ENCODE measurements at regions not wholly inside any gene's neighbourhood (a gene's known extent, or its start where the extent isn't known, plus 50 kb on each side); places are given as distances from the start of the nearest gene placed in this dataset.

DNA sequence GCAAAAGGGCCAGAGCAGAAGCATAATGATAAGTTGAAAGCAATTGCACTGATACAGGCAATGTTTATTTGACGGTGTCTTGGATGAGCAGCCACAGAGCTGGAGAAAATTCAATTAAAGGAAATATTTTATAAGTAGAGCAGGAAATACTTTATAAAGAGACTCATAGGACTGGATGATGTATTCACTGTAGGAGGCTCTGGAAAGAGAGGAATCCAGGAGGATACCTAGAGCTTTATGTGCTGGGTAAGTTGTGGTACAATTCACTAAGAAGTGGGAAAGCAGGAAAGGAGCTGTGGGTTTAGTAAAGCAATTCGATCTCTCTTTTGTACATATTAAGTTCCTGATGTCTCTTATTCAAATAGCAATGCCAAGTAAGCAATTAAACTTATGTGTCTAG lies 86.3 kb downstream of the C6orf118 start:
- Histone ChIP-seq H3K9ac (ENCODE audit: insufficient read depth in 1 of 2, low read depth in 2 of 2, low read length in 2 of 2) (no peak overlapping the region), H3K27me3 (ENCODE audit: control insufficient read depth in 2 of 2, insufficient read depth in 2 of 2, low read length in 2 of 2) (no peaks in the 10 kb centered on the region), H3K4me2 (ENCODE audit: insufficient read depth, low read length) (no peak overlapping the region), H2AFZ (ENCODE audit: low read depth, low read length) (no peak overlapping the region), H3K9me3 (replicated peaks; ENCODE audit: control insufficient read depth, insufficient read depth, low read depth, low read length) (peaks cover 2% of the 10 kb centered on the region), H3K36me3 (ENCODE audit: control insufficient read depth, insufficient read depth, low read length) (no peaks in the 10 kb centered on the region), H3K4me3 (no peak overlapping the region), H4K20me1 (replicated peaks; ENCODE audit: control insufficient read depth, insufficient read depth, low read length) (no peaks in the 10 kb centered on the region), H3K9me1 (ENCODE audit: control insufficient read depth, insufficient read depth, low read length) (no peaks in the 10 kb centered on the region), H3K79me2 (ENCODE audit: control insufficient read depth, insufficient read depth, low read length) (no peaks in the 10 kb centered on the region), H3K27ac (ENCODE audit: extremely low read depth, low read depth, low read length) (no peak overlapping the region), H3K4me1 (replicated peaks in 1 of 2; ENCODE audit: control insufficient read depth in 2 of 2, insufficient read depth in 2 of 2, low read length in 2 of 2) (no peaks in the 10 kb centered on the region)
- ChIA-PET CTCF (ENCODE audit: low intra/inter-chr PET ratio) (no interaction called here), POLR2A (no interaction called here)
- ATAC-seq (no peak), FAIRE-seq (no peak), DNase-seq (ENCODE audit: extremely low read depth in 1 of 4, low spot score in 3 of 4) (no peak)
- in situ Hi-C loops (cut with MboI) (no loop called here), intact Hi-C loops (cut with micrococcal nuclease) (no loop called here)
- TF ChIP-seq SMARCB1 (IDR thresholded peaks at IDR 0.05; ENCODE audit: insufficient read length, low read depth): no peak
- no TSS peak for BruUV-seq (replicated peaks)
- WGBS (ENCODE audit: insufficient coverage, low coverage, missing lambda C conversion rate): 0% methylated on average over 2 of the region's 2 CpGs

DNA sequence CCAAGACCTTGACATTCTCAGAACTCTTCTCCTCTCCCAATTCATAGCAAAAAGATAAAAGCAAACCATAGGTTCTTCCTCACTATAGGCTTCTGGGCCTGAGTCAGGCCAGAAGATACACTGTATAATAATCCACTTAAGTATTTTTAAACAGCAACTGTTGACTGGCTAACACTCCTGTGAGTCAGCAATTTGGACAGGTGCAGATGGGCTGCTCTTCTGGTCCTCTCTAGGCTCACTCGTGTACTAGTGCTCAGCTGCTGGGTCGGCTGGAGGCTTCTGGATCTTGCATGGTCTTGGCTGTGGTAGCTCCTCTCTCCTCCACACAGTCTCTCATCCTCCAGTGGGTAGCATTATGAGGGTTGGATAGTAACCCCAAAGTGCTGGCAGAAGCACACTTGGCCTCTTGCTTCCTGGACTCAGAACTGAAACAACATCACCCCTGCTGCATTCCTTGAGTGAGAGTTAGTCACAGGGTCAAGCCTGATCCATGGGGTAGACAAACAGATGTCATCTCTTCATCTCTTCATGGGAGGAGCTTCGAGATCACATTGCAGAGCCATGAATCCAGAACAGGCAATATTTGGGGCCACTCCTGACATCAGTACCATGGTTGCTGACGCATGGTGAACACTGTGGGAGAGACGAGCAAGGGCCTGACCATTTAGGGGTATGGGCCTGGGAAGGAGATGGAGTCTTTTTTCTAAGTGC lies 86.9 kb downstream of the C6orf118 start:
- H3K9me3 ChIP-seq (replicated peaks; ENCODE audit: control insufficient read depth, insufficient read depth, low read depth, low read length): peaks cover 2% of the 10 kb centered on the region
- no peaks in the 10 kb centered on the region for H3K79me2 ChIP-seq (ENCODE audit: control insufficient read depth, insufficient read depth, low read length)
- no peaks in the 10 kb centered on the region for H3K4me1 ChIP-seq (replicated peaks in 1 of 2; ENCODE audit: control insufficient read depth in 2 of 2, insufficient read depth in 2 of 2, low read length in 2 of 2)
- FAIRE-seq (no peak), DNase-seq (ENCODE audit: extremely low read depth in 1 of 4, low spot score in 3 of 4) (no peak), ATAC-seq (no peak)
- no peaks in the 10 kb centered on the region for H3K36me3 ChIP-seq (ENCODE audit: control insufficient read depth, insufficient read depth, low read length)
- no peak overlapping the region for H2AFZ ChIP-seq (ENCODE audit: low read depth, low read length)
- no peak overlapping the region for H3K9ac ChIP-seq (ENCODE audit: insufficient read depth in 1 of 2, low read depth in 2 of 2, low read length in 2 of 2)
- no peaks in the 10 kb centered on the region for H3K27me3 ChIP-seq (ENCODE audit: control insufficient read depth in 2 of 2, insufficient read depth in 2 of 2, low read length in 2 of 2)
- H3K27ac ChIP-seq (ENCODE audit: extremely low read depth, low read depth, low read length): no peak overlapping the region
- H3K4me2 ChIP-seq (ENCODE audit: insufficient read depth, low read length): no peak overlapping the region
- WGBS (ENCODE audit: insufficient coverage, low coverage, missing lambda C conversion rate): 2% methylated on average over 5 of the region's 5 CpGs
- intact Hi-C loops (cut with micrococcal nuclease) (no loop called here), in situ Hi-C loops (cut with MboI) (no loop called here)
- H3K9me1 ChIP-seq (ENCODE audit: control insufficient read depth, insufficient read depth, low read length): no peaks in the 10 kb centered on the region
- ChIA-PET CTCF (ENCODE audit: low intra/inter-chr PET ratio) (no interaction called here), POLR2A (no interaction called here)
- no TSS peak for BruUV-seq (replicated peaks)
- no peak overlapping the region for H3K4me3 ChIP-seq
- H4K20me1 ChIP-seq (replicated peaks; ENCODE audit: control insufficient read depth, insufficient read depth, low read length): no peaks in the 10 kb centered on the region
- TF ChIP-seq ZNF217 (CRISPR knock-in tag; IDR thresholded peaks at IDR 0.05): no peak
- TF ChIP-seq, protein P1, sequence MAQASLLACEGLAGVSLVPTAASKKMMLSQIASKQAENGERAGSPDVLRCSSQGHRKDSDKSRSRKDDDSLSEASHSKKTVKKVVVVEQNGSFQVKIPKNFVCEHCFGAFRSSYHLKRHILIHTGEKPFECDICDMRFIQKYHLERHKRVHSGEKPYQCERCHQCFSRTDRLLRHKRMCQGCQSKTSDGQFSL (CRISPR knock-in tag; IDR thresholded peaks at IDR 0.05): no peak
- TF ChIP-seq, protein P1 (tag; IDR thresholded peaks at IDR 0.05): no peak
- TF ChIP-seq, protein P2, sequence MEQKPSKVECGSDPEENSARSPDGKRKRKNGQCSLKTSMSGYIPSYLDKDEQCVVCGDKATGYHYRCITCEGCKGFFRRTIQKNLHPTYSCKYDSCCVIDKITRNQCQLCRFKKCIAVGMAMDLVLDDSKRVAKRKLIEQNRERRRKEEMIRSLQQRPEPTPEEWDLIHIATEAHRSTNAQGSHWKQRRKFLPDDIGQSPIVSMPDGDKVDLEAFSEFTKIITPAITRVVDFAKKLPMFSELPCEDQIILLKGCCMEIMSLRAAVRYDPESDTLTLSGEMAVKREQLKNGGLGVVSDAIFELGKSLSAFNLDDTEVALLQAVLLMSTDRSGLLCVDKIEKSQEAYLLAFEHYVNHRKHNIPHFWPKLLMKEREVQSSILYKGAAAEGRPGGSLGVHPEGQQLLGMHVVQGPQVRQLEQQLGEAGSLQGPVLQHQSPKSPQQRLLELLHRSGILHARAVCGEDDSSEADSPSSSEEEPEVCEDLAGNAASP (IDR thresholded peaks at IDR 0.05): no peak
- no peak for TF ChIP-seq TRIM24 (IDR thresholded peaks at IDR 0.05)
- TF ChIP-seq, protein P3, sequence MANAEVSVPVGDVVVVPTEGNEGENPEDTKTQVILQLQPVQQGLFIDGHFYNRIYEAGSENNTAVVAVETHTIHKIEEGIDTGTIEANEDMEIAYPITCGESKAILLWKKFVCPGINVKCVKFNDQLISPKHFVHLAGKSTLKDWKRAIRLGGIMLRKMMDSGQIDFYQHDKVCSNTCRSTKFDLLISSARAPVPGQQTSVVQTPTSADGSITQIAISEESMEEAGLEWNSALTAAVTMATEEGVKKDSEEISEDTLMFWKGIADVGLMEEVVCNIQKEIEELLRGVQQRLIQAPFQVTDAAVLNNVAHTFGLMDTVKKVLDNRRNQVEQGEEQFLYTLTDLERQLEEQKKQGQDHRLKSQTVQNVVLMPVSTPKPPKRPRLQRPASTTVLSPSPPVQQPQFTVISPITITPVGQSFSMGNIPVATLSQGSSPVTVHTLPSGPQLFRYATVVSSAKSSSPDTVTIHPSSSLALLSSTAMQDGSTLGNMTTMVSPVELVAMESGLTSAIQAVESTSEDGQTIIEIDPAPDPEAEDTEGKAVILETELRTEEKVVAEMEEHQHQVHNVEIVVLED (CRISPR knock-in tag; IDR thresholded peaks at IDR 0.05): no peak
- no peak for TF ChIP-seq MTA1 (IDR thresholded peaks at IDR 0.05; ENCODE audit: borderline replicate concordance)
- TF ChIP-seq ZFP36 (IDR thresholded peaks at IDR 0.05; ENCODE audit: low read depth, low read length, partially characterized antibody): no peak
- no peak for TF ChIP-seq SIN3B (IDR thresholded peaks at IDR 0.05; ENCODE audit: low read depth)
- TF ChIP-seq GABPB1 (CRISPR knock-in tag; IDR thresholded peaks at IDR 0.05): no peak
- no peak for TF ChIP-seq SMARCC2 (IDR thresholded peaks at IDR 0.05; ENCODE audit: low read depth)
- no peak for TF ChIP-seq RAD51 (IDR thresholded peaks at IDR 0.05; ENCODE audit: borderline replicate concordance, low read depth)
- TF ChIP-seq ZNF586 (CRISPR knock-in tag; conservative IDR thresholded peaks at IDR 0.05): no peak

All from K562 (cell line).